K562 (cell line): ENCODE measurements at regions not wholly inside any gene's neighbourhood (a gene's known extent, or its start where the extent isn't known, plus 50 kb on each side); places are given as distances from the start of the nearest gene placed in this dataset.

ENCODE experiments used
- ATAC-seq: fragments of 200-7000 bp; cut with Tn5 transposase; 3 replicates; pipeline ENCODE4 v1.9.1; 2020; ENCODE audit warnings: moderate library complexity
- BruUV-seq: library from RNA; stranded (reverse); fragments of 400-500 nt; replicated peaks from 2 replicates; lab custom pipeline; 2021; lab: Mats Ljungman, UMichigan
- CTCF ChIA-PET: fragments of 300-600 bp; formaldehyde crosslinking; extraction: SDS; loops from one replicate; lab custom pipeline; 2021; ENCODE audit warnings: low intra/inter-chr PET ratio; lab: Yijun Ruan, JAX
- POLR2A ChIA-PET: fragments of 300-600, 350-650 bp; sonication (Branson Sonifier 250); formaldehyde crosslinking; extraction: SDS; loops from one replicate; lab custom pipeline; 2021; ENCODE audit warnings: antibody characterized with exemption, inconsistent platforms; lab: Yijun Ruan, JAX
- DNase-seq, 4 experiments: peaks; one replicate each; pipeline versions ENCODE4 v3.0.0 to v3.0.0-alpha.2; 2011 to 2018; ENCODE audit warnings: low spot score in 3 of 4, mixed read lengths in 3 of 4; ENCODE audit errors: extremely low read depth in 1 of 4
- FAIRE-seq: peaks from 2 replicates; lab custom pipeline; 2011; peaks lifted over from hg19 to GRCh38; lab: Jason Lieb, UNC
- H2AFZ ChIP-seq: 2 replicates; pipeline ENCODE4 v1.6.0; 2011; ENCODE audit warnings: low read depth, low read length, control low read depth, inconsistent platforms
- H3K27ac ChIP-seq: fragments of 200-600 bp; 3 replicates; pipeline ENCODE4 v1.8.0; 2011; ENCODE audit warnings: low read depth, mild to moderate bottlenecking, control low read depth, inconsistent platforms, low read length, moderate library complexity, mixed read lengths; ENCODE audit errors: extremely low read depth
- H3K27me3 ChIP-seq, 2 experiments: fragments of 300-600 bp in 1 of 2; 2 replicates in 1 of 2; 3 replicates in 1 of 2; pipeline versions ENCODE4 v1.6.0 to v1.8.0; 2011; ENCODE audit warnings: inconsistent platforms in 2 of 2, low read length in 2 of 2, mild to moderate bottlenecking in 1 of 2, mixed read lengths in 1 of 2, moderate library complexity in 1 of 2; ENCODE audit not compliant: control insufficient read depth in 2 of 2, insufficient read depth in 2 of 2
- H3K36me3 ChIP-seq: fragments of 300-600 bp; 3 replicates; pipeline ENCODE4 v1.8.0; 2011; ENCODE audit warnings: mild to moderate bottlenecking, low read length, inconsistent platforms; ENCODE audit not compliant: control insufficient read depth, insufficient read depth
- H3K4me1 ChIP-seq, 2 experiments: fragments of 200-600 bp in 1 of 2; replicated peaks in 1 of 2; 2 replicates in 1 of 2; 3 replicates in 1 of 2; pipeline versions ENCODE4 v1.5.1 to v1.8.0; 2011; ENCODE audit warnings: inconsistent platforms in 2 of 2, low read length in 2 of 2, mild to moderate bottlenecking in 1 of 2, mixed read lengths in 1 of 2, moderate library complexity in 1 of 2; ENCODE audit not compliant: control insufficient read depth in 2 of 2, insufficient read depth in 2 of 2
- H3K4me2 ChIP-seq: 2 replicates; pipeline ENCODE4 v1.6.1; 2011; ENCODE audit warnings: low read length, control low read depth, inconsistent platforms, mixed read lengths; ENCODE audit not compliant: insufficient read depth
- H3K4me3 ChIP-seq: fragments of 200-600 bp; sonication (generic), shearing (Covaris generic); 2 replicates; pipeline ENCODE4 v1.5.1; 2016; ENCODE audit warnings: control low read depth, inconsistent platforms
- H3K79me2 ChIP-seq: fragments of 200-600 bp; 3 replicates; pipeline ENCODE4 v1.8.0; 2011; ENCODE audit warnings: low read length, inconsistent platforms; ENCODE audit not compliant: control insufficient read depth, insufficient read depth
- H3K9ac ChIP-seq, 2 experiments: 2 replicates each; pipeline versions ENCODE4 v1.6.0 to v1.6.1; 2011; ENCODE audit warnings: low read depth in 2 of 2, low read length in 2 of 2, control low read depth in 1 of 2, inconsistent platforms in 1 of 2, mild to moderate bottlenecking in 1 of 2, mixed read lengths in 1 of 2; ENCODE audit not compliant: insufficient read depth in 1 of 2
- H3K9me1 ChIP-seq: one replicate; pipeline ENCODE4 v1.6.0; 2011; ENCODE audit warnings: inconsistent platforms, mild to moderate bottlenecking, low read length, moderate library complexity; ENCODE audit not compliant: control insufficient read depth, insufficient read depth
- H3K9me3 ChIP-seq: replicated peaks from 2 replicates; pipeline ENCODE4 v1.5.1; 2011; ENCODE audit warnings: low read depth, low read length, inconsistent platforms; ENCODE audit not compliant: control insufficient read depth, insufficient read depth
- H4K20me1 ChIP-seq: replicated peaks from 2 replicates; pipeline ENCODE4 v1.6.1; 2011; ENCODE audit warnings: low read length, inconsistent platforms, mixed read lengths; ENCODE audit not compliant: control insufficient read depth, insufficient read depth
- ARID3B ChIP-seq: fragments of 250-450 bp; sonication (Bioruptor Pico); IDR thresholded peaks from 2 replicates; pipeline ENCODE4 v1.4.0; 2020; ENCODE audit warnings: borderline replicate concordance
- CHD4 ChIP-seq: fragments of 200-600 bp; sonication (generic); IDR thresholded peaks from 3 replicates; pipeline ENCODE4 v1.6.1; 2012; ENCODE audit warnings: low read depth, mild to moderate bottlenecking, mixed read lengths, low read length, inconsistent platforms; ENCODE audit not compliant: insufficient read depth, insufficient replicate concordance, poor library complexity, severe bottlenecking
- HBP1 ChIP-seq: fragments of 450-650 bp; formaldehyde crosslinking; IDR thresholded peaks from 2 replicates; pipeline ENCODE4 v1.4.0; 2022; ENCODE audit warnings: missing genetic modification characterization
- HDAC2 ChIP-seq: fragments of 450-650 bp; IDR thresholded peaks from 2 replicates; pipeline ENCODE4 v1.6.1; 2016; ENCODE audit warnings: mild to moderate bottlenecking
- PRPF4 ChIP-seq: fragments of 200-400 bp; formaldehyde crosslinking; IDR thresholded peaks from one replicate; pipeline ENCODE4 v1.6.1; 2017; ENCODE audit warnings: low read length, low read depth, mild to moderate bottlenecking; ENCODE audit not compliant: insufficient read depth, poor library complexity, severe bottlenecking
- U2AF1 ChIP-seq: fragments of 200-400 bp; formaldehyde crosslinking; optimal IDR thresholded peaks from 2 replicates; pipeline ENCODE3; 2017; ENCODE audit warnings: mild to moderate bottlenecking, low read depth, low read length, moderate library complexity
- ZBTB8A ChIP-seq: fragments of 450-650 bp; IDR thresholded peaks from 2 replicates; pipeline ENCODE4 v1.6.1; 2018; ENCODE audit warnings: mild to moderate bottlenecking, moderate library complexity; ENCODE audit not compliant: partially characterized antibody
- ZNF311 ChIP-seq: fragments of 250-450 bp; sonication (Bioruptor Pico); IDR thresholded peaks from 2 replicates; pipeline ENCODE4 v1.4.0; 2020; ENCODE audit warnings: mild to moderate bottlenecking, moderate library complexity
- ZNF324 ChIP-seq: fragments of 250-450 bp; sonication (Bioruptor Pico); IDR thresholded peaks from 2 replicates; pipeline ENCODE4 v1.4.0; 2020; ENCODE audit warnings: mild to moderate bottlenecking
- WGBS: fragments of 100-300 bp; shearing (Covaris generic); methylation state at CpG from one replicate; pipeline ENCODE4 v1.1.6; 2016; ENCODE audit warnings: low coverage, mixed read lengths; ENCODE audit not compliant: insufficient coverage; ENCODE audit errors: missing lambda C conversion rate; 5-methylcytosine and 5-hydroxymethylcytosine counted together
- in situ Hi-C: fragments of 300-500 bp; cut with MboI; formaldehyde crosslinking; loops from 4 replicates; pipeline ENCODE4 v1.15.0; 2018; ENCODE audit warnings: inconsistent platforms, mixed read lengths
- intact Hi-C: fragments of 100-400 bp; cut with micrococcal nuclease; formaldehyde crosslinking; loops from 2 replicates; pipeline ENCODE4 v1.14.2; 2022
- TF ChIP-seq, protein P1 (sequence below): fragments of 250-450 bp; sonication (Bioruptor Pico); IDR thresholded peaks from 2 replicates; pipeline ENCODE4 v1.5.0; 2021
- TF ChIP-seq, protein P2 (sequence below): fragments of 450-650 bp; formaldehyde crosslinking; IDR thresholded peaks from 2 replicates; pipeline ENCODE4 v1.4.0; 2020; ENCODE audit warnings: mild to moderate bottlenecking, moderate library complexity

- ChIA-PET CTCF (no interaction called here), POLR2A (no interaction called here)
- Histone ChIP-seq H3K4me3 (no peak overlapping the region), H3K4me2 (no peak overlapping the region), H3K27ac (no peak overlapping the region), H3K9me1 (no peaks in the 10 kb centered on the region), H3K4me1 (no peaks in the 10 kb centered on the region), H3K36me3 (no peaks in the 10 kb centered on the region), H3K79me2 (no peaks in the 10 kb centered on the region), H2AFZ (no peak overlapping the region), H4K20me1 (no peaks in the 10 kb centered on the region), H3K27me3 (no peaks in the 10 kb centered on the region), H3K9ac (no peak overlapping the region), H3K9me3 (no peaks in the 10 kb centered on the region)
- intact Hi-C loops, result no loop called here
- BruUV-seq, result no TSS peak
- FAIRE-seq (no peak), DNase-seq (no peak), ATAC-seq (no peak)
- 0% methylated on average over 1 of the region's 1 CpG for WGBS
- TF ChIP-seq ZNF324 (CRISPR knock-in tag), result no peak
- TF ChIP-seq PRPF4, result no peak
- no peak for TF ChIP-seq ZNF311 (CRISPR knock-in tag)
- in situ Hi-C loops, result no loop called here
Measured at GRCh38 chr5:97915106-97915505, 732.1 kb upstream of the RIOK2 start.

GRCh38 chr5:97918057-97918456 lies 735.0 kb upstream of the RIOK2 start:
- no peaks in the 10 kb centered on the region for H3K9me1 ChIP-seq
- H4K20me1 ChIP-seq, result no peaks in the 10 kb centered on the region
- DNase-seq, result no peak
- in situ Hi-C loops (no loop called here), intact Hi-C loops (no loop called here)
- H3K27ac ChIP-seq, result no peak overlapping the region
- FAIRE-seq, result no peak
- WGBS, result 0% methylated on average over 1 of the region's 1 CpG
- H3K9me3 ChIP-seq, result no peaks in the 10 kb centered on the region
- H2AFZ ChIP-seq, result no peak overlapping the region
- no peaks in the 10 kb centered on the region for H3K4me1 ChIP-seq
- H3K79me2 ChIP-seq, result no peaks in the 10 kb centered on the region
- no peak overlapping the region for H3K4me2 ChIP-seq
- no peak overlapping the region for H3K4me3 ChIP-seq
- ATAC-seq, result no peak
- H3K36me3 ChIP-seq, result no peaks in the 10 kb centered on the region
- CTCF ChIA-PET, result no interaction called here
- H3K27me3 ChIP-seq, result no peaks in the 10 kb centered on the region
- POLR2A ChIA-PET, result no interaction called here
- H3K9ac ChIP-seq, result no peak overlapping the region
- no TSS peak for BruUV-seq
- TF ChIP-seq, protein P1, sequence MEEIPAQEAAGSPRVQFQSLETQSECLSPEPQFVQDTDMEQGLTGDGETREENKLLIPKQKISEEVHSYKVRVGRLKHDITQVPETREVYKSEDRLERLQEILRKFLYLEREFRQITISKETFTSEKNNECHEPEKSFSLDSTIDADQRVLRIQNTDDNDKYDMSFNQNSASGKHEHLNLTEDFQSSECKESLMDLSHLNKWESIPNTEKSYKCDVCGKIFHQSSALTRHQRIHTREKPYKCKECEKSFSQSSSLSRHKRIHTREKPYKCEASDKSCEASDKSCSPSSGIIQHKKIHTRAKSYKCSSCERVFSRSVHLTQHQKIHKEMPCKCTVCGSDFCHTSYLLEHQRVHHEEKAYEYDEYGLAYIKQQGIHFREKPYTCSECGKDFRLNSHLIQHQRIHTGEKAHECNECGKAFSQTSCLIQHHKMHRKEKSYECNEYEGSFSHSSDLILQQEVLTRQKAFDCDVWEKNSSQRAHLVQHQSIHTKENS, result no peak
- no peak for TF ChIP-seq ARID3B (CRISPR knock-in tag)
- no peak for TF ChIP-seq ZBTB8A
- no peak for TF ChIP-seq HBP1
- no peak for TF ChIP-seq U2AF1
- TF ChIP-seq CHD4, result no peak
- no peak for TF ChIP-seq HDAC2
- TF ChIP-seq, protein P2, sequence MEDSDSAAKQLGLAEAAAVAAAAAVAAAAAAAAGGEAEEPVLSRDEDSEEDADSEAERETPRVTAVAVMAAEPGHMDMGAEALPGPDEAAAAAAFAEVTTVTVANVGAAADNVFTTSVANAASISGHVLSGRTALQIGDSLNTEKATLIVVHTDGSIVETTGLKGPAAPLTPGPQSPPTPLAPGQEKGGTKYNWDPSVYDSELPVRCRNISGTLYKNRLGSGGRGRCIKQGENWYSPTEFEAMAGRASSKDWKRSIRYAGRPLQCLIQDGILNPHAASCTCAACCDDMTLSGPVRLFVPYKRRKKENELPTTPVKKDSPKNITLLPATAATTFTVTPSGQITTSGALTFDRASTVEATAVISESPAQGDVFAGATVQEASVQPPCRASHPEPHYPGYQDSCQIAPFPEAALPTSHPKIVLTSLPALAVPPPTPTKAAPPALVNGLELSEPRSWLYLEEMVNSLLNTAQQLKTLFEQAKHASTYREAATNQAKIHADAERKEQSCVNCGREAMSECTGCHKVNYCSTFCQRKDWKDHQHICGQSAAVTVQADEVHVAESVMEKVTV (CRISPR knock-in tag), result no peak
